ENCODE measurements at regions not wholly inside any gene's neighbourhood (a gene's known extent, or its start where the extent isn't known, plus 50 kb on each side); places are given as distances from the start of the nearest gene placed in this dataset.

DNA sequence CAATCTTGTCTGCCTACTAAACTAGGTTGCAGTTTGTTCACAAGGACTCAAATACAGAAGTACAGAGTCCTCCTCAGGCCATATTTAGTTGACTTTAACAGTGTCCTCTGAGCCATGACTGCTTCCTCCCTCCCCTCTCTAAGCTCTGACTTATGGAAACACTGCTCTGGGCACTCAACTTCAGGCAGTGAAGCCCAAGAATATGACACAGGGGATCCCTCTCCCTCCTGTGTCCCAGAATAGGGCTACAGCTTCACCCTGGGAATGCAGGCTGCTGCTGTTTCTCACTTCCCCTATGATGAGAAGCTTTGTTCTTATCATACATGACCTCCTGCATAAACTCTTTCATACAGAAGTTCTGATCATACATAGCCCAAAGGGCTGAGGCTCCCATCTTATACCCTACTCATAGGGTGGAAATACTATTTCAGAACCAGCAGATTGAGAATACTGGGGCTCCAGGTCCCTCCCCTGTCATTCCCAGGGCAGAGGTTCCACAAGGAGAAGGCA lies 97.3 kb upstream of the UST start:
- no peak for DNase-seq
- intact Hi-C loops (cut with DNase I): no loop called here

DNA sequence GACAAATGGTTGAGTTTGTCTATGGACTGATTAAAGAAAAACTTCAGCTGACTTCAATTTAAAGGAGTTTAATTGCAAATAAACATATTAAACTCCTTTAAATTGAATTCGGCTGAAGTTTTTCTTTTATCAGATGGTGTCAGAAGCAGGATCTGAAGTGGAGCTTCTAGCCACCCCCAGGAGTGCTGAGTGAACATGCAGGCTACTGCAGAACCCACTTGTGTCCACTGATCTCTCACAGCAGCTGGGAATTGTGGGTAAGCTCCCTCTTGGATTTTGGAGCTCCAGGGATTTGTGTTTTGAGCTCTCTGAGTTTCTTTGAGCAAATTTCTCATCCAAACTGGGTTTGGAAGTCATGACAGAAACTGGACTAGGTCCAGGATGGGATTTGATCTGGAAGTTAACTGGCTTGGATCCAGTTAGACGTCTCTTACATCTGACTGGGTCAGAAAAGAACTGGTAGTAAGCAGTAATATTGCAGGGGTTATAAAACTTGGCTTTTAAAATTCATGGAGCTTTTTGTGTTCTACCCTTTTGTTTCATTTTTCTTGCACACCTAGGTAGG lies 95.8 kb upstream of the UST start:
- DNase-seq: no peak

DNA sequence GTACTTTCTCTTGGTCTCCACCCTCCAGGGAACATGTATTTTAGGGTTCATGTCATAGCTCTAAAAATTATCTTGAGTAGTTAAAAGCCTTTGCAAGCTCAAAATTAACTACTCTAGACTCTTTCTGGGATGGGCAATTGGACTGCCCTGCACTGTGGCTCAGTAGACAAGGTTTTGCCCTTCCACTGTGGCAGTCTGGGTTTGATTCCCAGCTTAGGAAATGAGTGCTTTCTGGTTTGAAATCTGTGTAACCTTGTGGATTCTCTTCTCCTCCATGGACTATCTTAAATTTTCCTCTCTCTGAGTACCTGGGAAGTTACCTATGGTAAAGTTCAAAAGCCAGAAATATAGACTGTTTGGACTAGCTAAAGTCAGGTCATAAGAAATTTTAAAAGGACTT lies 94.6 kb upstream of the UST start:
- intact Hi-C loops (cut with DNase I): no loop called here

More for the DNA sequence above, 95.8 kb upstream of the UST start:
- intact Hi-C loops (cut with DNase I): no loop called here

DNA sequence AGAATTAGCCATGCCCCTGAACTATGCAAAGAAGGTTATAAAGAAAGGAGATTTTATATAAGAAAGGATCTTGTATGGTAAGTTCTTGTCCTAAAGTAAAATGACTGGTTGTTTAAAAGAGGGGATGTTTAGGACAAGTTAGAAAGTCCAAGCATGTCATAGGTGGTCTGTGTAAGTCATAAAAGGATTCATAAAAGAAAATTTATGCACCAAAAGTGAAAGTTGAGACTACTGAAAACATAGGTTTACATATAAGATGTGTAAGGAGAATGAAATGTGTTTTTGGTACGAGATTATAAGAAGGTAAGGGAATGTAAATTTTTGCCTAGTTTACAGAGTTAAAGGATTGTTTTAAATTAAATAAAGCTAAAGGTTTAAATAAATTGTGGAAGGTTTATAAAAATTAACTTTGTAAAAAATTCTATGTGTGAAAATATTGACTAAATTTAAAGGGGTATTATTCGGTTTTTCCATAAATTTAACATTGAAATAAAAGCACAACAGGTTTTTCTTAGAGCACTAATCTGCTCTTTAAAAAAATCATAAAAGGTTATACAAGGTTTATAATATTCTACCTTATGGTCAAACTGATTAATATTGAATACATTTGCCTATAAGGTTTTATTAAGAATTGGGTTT lies 93.6 kb upstream of the UST start:
- no peak for DNase-seq
- intact Hi-C loops (cut with DNase I): no loop called here

More for the DNA sequence above, 94.6 kb upstream of the UST start:
- no peak for DNase-seq

DNA sequence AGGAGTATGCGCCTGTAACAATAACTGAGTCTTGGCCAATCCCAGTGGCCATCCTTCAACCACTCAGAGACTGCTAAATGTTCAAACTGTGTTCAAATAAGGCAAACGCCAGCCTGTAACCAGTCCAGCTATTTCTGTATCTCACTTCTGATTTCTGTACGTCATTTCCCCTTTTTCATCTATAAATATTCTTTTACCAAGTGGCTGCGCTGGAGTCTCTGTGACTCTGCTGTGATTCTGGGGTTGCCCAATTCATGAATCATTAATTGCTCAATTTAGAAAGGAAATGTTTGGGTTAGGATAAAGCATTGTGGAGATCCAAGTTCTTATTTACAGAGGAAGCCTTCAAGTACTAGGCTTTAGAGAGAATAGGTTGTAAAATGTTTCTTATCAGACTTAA lies 89.8 kb upstream of the UST start:
- DNase-seq: peak in 5 of 42 donors; percentile 3 to 44 (median 6)
- intact Hi-C loops (cut with DNase I): no loop called here

DNA sequence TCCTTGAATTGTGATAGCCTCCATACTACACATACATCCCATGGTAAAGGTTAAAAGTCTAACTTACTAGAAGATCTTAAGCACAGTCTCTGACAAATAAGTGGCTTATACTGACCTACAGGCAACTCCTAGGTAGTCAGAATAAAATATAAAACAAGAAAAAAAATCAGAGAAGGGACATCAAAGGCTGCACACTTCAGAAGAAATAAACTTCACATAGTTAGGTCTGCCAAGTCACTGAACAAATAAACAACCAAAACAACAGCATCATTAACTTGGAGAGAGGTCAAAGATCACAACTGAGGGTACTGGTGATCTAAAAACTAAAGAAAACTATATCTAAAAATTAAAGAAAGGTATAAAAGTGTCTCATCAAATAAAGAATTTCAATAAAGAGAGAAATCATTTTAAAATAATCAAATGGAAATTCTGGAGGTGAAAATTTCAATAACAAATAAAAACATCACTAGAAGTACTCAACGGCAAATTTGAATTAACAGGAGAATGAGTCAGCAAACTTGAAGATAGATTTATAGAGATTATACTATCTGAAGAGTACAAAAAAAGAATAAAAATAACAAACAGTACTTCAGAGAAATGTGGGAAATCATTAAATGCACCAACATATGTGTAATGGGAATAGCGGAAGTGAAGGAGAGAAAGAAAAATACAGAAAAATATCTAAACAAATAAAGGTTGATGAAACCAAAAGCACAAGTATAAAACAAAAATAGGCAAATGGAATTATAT lies 88.0 kb upstream of the UST start:
- intact Hi-C loops (cut with DNase I): no loop called here
- DNase-seq: no peak

DNA sequence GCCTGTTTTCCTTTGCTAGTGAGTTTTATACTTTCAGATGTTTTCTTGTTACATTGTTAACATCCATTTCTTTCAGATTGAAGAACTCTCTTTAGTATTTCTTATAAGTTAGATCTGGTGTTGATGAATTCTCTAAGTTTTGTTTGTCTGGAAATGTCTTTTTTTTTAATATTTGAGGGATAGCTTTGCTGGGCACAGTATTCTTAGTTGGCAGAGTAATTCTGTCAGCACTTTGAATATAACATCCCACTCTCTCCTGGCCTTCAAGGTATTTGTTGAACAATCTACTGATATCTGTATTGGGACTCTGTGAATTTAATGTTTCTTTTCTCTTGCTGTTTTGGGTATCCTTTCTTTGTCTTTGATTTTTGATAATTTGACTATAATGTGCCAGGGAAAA lies 79.4 kb upstream of the UST start:
- no peak for DNase-seq
- intact Hi-C loops (cut with DNase I): no loop called here

DNA sequence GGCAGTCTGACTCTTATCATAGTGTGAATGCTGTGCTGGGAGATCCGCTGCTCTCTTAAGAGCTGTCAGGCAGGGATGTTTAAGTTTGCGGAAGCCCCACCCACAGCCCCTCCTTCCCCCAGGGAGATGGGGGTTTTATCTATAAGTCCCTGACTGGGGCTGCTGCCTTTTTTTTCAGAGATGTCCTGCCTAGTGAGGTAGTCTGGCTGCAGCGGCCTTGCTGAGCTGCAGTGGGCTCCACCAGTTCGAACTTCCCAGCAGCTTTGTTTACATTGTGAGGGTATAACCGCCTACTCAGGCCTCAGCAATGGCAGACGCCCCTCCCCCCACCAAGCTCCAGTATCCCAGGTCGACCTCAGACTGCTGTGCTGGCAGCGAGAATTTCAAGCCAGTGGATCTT lies 75.7 kb upstream of the UST start:
- intact Hi-C loops (cut with DNase I): no loop called here
- no peak for DNase-seq

DNA sequence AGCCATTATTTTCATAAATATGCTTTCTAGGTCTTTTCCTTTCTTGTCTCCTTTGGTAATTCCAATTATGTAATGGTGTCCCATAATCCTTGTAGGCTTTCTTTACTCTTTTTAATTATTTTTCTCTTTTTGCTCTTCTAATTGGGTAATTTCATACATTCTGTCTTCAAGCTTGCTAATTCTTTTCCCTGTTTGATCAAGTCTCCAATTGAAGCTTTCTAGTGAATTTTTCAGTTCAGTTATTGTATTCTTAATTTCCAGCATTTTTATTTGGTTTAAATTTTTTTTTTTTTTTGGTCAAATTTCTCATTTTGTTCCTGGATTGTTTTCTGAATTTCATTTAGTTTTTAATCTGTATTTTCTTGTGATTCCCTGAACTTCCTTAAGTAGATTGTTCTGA lies 74.9 kb upstream of the UST start:
- no peak for DNase-seq
- intact Hi-C loops (cut with DNase I): no loop called here

DNA sequence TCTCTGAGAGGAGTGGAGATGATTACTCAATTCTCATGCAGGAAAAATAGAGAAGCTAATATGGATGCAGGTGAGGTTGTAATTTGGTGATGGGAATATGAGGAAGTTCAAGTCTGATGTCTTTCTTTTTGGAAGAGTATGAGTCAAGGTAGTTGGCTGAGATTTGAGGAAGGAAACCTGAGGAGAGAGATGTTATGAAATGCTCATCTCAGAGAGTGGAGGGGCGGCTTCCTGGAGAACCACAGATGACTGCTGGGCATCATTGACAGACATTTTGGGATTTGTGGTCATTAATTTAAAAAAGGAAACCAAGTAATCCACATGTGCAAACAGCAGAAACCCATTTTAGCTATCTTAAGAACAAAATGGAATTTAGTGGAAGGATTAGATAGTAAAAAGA lies 72.5 kb upstream of the UST start:
- intact Hi-C loops (cut with DNase I): no loop called here
- no peak for DNase-seq

DNA sequence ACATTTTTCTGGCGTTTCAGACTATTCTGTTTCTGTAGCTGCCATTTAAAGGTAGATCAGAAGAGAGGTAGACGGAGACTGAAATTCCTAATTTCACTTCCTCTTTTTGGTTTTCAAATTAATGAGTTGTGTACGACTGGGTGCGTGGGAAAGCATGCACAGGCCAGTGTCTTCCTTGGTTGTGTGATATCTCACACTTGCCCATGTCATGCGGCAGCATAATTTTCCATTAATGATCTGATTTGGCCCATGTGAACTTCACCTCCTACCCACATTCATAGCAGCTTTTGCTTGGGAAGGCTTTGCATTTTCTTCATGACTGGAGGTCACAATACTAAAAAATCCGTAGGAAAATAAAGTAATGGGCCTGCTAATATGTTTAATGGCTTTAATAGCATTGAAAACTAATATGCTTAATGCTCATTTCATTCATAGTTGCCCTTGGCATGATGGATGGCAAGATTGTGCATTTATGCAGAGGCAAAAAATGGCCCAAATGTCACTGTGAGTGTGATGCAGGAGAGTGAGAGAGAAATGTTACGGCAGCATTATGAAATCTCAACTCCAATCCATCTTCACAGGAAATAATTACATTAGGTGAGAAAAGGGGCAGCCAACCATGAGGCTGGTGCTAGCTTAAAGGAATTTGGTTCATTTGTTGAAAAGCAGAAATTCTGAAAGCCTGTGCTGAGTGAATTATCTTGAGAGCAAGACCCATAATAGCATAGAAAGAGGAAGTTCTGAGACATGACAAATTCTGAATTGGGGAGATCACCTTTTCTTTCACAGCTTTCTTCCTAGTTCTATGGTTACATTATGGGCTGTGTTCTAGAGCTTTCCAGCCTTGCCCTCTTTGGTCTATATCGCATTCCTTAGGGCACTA lies 69.0 kb upstream of the UST start:
- intact Hi-C loops (cut with DNase I): no loop called here
- DNase-seq: no peak

DNA sequence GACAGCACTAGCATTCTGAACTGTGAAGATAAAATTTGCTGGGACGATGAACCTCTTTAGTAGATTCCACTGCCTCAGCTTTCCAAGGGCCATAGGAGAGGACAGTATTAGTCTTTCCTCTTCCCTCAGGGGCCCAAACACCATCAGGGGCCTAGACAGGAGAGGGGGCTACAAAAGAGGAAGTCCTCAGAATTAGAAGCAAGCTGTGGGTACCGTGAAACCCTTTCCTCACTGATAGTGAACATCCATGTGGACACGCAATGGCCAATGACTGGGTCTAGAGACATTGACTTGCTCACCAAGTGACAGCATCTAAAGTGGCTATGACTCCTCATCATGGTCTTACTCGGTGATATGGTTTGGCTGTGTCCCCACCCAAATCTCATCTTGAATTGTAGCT lies 68.1 kb upstream of the UST start:
- intact Hi-C loops (cut with DNase I): no loop called here
- no peak for DNase-seq

DNA sequence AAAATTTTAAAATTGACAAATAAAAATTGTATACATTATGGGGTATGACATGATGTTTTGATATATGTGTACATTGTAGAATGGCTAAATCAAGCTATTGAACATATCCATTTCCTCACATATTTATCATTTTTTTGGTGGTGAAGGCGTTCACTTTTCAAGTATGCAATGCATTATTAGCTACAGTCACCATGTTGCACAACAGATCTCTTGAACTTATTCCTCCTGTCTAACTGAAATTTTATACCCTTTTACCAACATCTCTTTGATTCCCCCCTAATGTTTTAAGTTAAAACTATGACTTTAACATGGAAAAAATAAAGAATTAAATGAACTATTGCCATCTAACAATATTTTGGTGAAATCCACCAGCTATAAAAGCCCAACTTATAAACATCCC lies 65.2 kb upstream of the UST start:
- intact Hi-C loops (cut with DNase I): no loop called here
- no peak for DNase-seq

DNA sequence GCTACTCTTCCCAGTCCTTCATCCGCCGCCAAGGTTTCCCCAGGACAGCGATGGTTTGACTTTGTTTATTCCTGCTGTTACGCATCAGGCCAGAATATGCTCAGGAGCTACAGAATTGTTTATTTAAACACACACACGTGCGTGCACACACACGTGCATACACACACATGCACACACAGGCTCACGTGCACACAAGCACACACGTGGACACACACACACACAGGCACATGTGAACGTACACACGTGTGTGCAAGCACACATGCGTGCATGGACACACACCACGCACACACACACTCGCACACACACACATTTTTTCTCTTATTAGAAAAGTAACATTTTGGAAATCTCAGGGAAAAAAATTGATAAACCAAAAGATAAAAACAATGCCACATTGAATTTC lies 64.6 kb upstream of the UST start:
- DNase-seq: no peak
- intact Hi-C loops (cut with DNase I): no loop called here

DNA sequence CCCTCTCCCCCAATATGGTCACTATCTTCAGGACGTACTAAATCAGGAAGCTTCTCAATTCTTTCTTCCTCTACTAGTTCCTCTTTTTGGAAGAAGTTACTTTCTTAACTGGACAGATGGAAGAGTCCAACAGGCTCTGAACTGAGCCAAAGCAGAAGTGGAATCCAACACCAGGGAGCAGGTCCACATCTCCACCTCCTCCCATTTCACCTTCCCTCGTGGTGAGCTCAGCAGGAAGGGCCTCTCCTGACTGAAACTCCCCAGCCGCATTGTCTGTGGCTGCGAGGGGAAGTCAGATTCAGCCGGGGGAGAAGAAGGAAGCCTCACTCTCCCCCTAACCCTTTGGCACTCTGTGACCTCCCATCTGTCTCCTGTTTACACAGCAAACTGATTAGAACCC lies 63.8 kb upstream of the UST start:
- intact Hi-C loops (cut with DNase I): no loop called here

DNA sequence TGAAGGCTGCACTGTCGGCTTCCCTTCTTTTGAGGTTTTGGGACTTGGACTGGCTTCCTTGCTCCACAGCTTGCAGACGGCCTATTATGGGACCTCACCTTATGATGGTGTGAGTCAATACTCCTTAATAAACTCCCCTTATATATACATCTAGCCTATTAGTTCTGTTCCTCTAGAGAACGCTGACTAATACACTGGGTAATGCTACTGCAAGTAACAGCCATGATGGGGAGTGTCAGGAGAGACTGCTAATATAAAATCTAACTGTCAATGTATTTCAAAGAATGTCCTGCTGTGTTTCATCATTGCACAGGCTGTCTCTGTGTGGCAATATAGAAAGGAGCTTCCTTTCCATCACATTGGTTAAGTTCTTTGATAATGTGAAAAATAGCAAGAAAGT lies 57.7 kb upstream of the UST start:
- no peak for DNase-seq
- intact Hi-C loops (cut with DNase I): no loop called here

More for the DNA sequence above, 63.8 kb upstream of the UST start:
- peak in 16 of 42 donors; percentile 8 to 53 (median 20) for DNase-seq

DNA sequence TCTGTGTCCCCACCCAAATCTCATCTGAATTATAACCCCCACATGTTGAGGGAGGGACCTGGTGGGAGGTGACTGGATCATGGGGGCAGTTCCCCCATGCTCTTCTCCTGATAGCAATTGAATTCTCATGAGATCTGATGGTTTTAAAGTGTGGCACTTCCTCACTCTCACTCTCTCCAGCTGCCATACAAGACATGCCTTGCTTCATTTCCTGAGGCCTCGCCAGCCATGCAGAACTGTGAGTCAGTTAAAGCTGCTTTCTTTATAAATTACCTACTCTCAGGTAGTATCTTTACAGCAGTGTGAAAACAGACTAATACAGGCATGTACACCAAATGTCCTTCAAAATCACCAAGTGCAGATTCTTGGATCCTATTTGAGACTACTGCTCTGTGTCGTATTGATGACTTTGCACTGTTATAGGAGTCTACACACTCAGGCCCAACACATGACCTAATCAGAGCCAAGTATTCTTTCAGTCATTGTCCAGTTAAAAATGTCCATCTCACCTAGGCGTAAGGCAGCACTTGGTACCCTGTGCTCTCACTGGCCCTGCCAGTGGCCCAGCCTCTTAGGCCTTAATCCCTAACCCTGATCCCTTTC lies 52.8 kb upstream of the UST start:
- DNase-seq: no peak
- intact Hi-C loops (cut with DNase I): no loop called here
